Heart left ventricle (tissue), 16 donors: ENCODE measurements at regions not wholly inside any gene's neighbourhood (a gene's known extent, or its start where the extent isn't known, plus 50 kb on each side); places are given as distances from the start of the nearest gene placed in this dataset.
A peak's percentile ranks its signal among the peaks of the same experiment; 100 is the strongest.

Experiments used
- ATAC-seq, 4 donors: fragments of 200-7000 bp; cut with Tn5 transposase; one replicate each; pipeline ENCODE4 v1.9.1; 2020 to 2022; ENCODE audit warnings: moderate library complexity in 4 of 4, mild to moderate bottlenecking in 3 of 4, moderate number of reproducible peaks in 1 of 4
- DNase-seq, 5 donors: peaks; one replicate each; pipeline ENCODE4 v3.0.0-alpha.2; 2020
- H3K27ac ChIP-seq, 12 donors: fragments of 200-600 bp; sonication (generic) in 4 of 12; one replicate each; pipeline versions ENCODE4 v1.5.0 to v1.8.0; 2016 to 2022; ENCODE audit warnings: mild to moderate bottlenecking in 2 of 12
- H3K27me3 ChIP-seq, 9 donors: fragments of 200-600 bp; sonication (generic) in 2 of 9; one replicate each; pipeline versions ENCODE4 v1.5.1 to v1.8.0; 2016 to 2022; ENCODE audit warnings: mild to moderate bottlenecking in 3 of 9
- H3K36me3 ChIP-seq, 9 donors: fragments of 200-600 bp; sonication (generic) in 2 of 9; one replicate each; pipeline versions ENCODE4 v1.5.0 to v1.8.0; 2018 to 2022; ENCODE audit warnings: mild to moderate bottlenecking in 2 of 9
- H3K4me1 ChIP-seq, 12 donors: fragments of 200-600 bp; sonication (generic) in 4 of 12; one replicate each; pipeline versions ENCODE4 v1.5.0 to v1.8.0; 2016 to 2022; ENCODE audit warnings: mild to moderate bottlenecking in 3 of 12
- H3K4me3 ChIP-seq, 12 donors: fragments of 200-600 bp; sonication (generic) in 4 of 12; one replicate each; pipeline versions ENCODE4 v1.5.0 to v1.8.0; 2017 to 2022; ENCODE audit warnings: mild to moderate bottlenecking in 9 of 12, moderate library complexity in 4 of 12
- H3K9me3 ChIP-seq, 12 donors: fragments of 200-600 bp; sonication (generic) in 4 of 12; one replicate each; pipeline versions ENCODE4 v1.5.0 to v1.8.0; 2016 to 2022; ENCODE audit warnings: mild to moderate bottlenecking in 1 of 12
- CTCF ChIP-seq, 12 donors: fragments of 200-600 bp; sonication (generic) in 4 of 12; IDR thresholded peaks; one replicate each; pipeline versions ENCODE4 v1.5.0 to v1.8.0; 2018 to 2022; ENCODE audit warnings: antibody characterized with exemption in 12 of 12, mild to moderate bottlenecking in 5 of 12
- POLR2A ChIP-seq, 2 donors: fragments of 450-650 bp; IDR thresholded peaks; one replicate each; pipeline ENCODE4 v1.6.1; 2017; ENCODE audit warnings: antibody characterized with exemption in 2 of 2, mild to moderate bottlenecking in 2 of 2, moderate library complexity in 2 of 2
- WGBS, 4 donors: extraction: QIAGEN DNeasy Blood & Tissue Kit in 2 of 4; methylation state at CpG; one replicate each; pipeline versions ENCODE4 v1.1.5 to v1.1.7; 2013 to 2018; 5-methylcytosine and 5-hydroxymethylcytosine counted together
- intact Hi-C, 10 donors: fragments of 100-400 bp; cut with DNase I; formaldehyde crosslinking; loops; one replicate each; pipeline versions ENCODE4 v1.11.1 to v1.14.2; 2022
- donor health status: ischemic (EF 13 %, LVEDD 7.1; RV severe dilation, severe dysfunction).
- donor health status: healthy with polysubstance abuse.
- donor health status: DM: no; HTN: yes; CAD: no.
- donor health status: DM: no; HTN: no; CAD: no.
- donor health status: ischemic (EF 25% LVEDD 6.9; RV normal size, moderate dysfunction).
- donor health status: ischemic (EF 25% LVEDD 5.7; RV mildly dilated, moderate dysfunction).
- donor health status: healthy.
- donor health status: DM: yes; HTN: yes; CAD: no.
- donor health status: ischemic (EF 35%, LVEDD 5.7; RV mildly dilated, moderate dysfunction).
- donor health status: nonischemic (EF 11% LVEDD 7.7; RV severe dilation, severe dysfunction).
- donor health status: DM: yes; HTN: yes; CAD: no.
- donor health status: PGD.
- donor health status: ischemic (EF 29% LVEDD 5.4; RV normal size, mild dysfunction).
- donor health status: nonischemic (EF 23%, LVEDD 6.1; RV moderate dilation, normal function).

DNA sequence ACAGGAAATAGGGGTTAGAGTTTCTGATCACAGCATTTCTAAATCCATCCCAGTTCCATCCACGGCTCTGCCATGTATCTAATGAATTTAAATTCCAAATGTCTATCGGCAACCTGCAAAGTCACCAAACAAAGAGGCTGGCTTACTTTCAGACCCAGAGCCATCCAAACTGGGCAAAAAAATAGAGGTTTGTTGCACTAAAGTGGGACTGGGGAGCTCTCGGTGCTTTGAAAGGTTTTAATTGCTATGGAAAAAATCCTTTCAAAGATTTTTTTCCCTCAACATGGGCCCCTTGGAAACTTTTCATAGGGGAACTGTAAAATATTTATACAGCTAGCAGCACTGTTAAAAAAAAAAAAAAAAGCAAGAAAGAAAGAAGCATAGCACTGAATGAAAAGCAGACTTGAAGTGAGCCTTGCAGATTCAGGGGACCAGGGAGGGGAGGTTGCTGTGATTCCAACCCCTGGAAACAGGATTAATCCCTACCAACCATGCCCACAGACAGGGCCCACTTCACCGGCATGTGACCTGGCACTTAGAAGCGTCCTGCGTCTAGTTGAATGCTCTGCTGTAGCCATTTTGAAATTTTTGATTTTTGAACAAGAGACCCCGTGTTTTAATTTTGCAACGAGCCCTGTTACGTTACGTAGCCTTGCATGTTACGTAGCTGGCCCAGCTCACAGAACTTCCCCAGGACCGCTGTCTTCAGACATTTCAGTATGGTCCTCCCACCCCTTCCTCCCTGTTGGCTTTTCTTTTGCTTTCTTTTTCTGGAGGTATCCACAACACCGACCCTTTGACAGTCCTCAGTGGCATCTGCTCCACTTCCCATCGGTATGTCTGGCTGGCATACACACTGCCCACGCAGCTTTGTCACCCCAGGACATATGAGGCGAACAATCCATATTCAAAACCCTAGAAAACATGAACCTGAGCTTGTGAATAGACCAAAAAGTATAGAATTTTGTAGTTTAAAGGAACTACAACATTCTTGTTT lies 105.3 kb upstream of the NFIB start:
- TF ChIP-seq CTCF (IDR thresholded peaks at IDR 0.05) (no peak), POLR2A (IDR thresholded peaks at IDR 0.05) (no peak)
- intact Hi-C loops, result no loop called here
- Histone ChIP-seq H3K4me3 (peak overlapping the region in 1 of 12 donors; percentile 15), H3K27ac (no peak overlapping the region), H3K9me3 (peaks cover 0 to 9% (median 0%) of the 10 kb centered on the region in 12 donors), H3K36me3 (no peaks in the 10 kb centered on the region), H3K4me1 (no peaks in the 10 kb centered on the region), H3K27me3 (no peaks in the 10 kb centered on the region)
- 83 to 89% (median 85%) methylated on average over 16 of the region's 16 CpGs for WGBS, 4 donors
- ATAC-seq (no peak), DNase-seq (no peak)

GRCh38 chr9:14418301-14418940 lies 104.5 kb upstream of the NFIB start:
- TF ChIP-seq CTCF (IDR thresholded peaks at IDR 0.05) (no peak), POLR2A (IDR thresholded peaks at IDR 0.05) (no peak)
- 76 to 83% (median 79%) methylated on average over 5 of the region's 5 CpGs for WGBS, 4 donors
- intact Hi-C loops, result no loop called here
- no peak for ATAC-seq
- Histone ChIP-seq H3K36me3 (no peaks in the 10 kb centered on the region), H3K9me3 (peaks cover 0 to 9% (median 0%) of the 10 kb centered on the region in 12 donors), H3K4me3 (no peak overlapping the region), H3K4me1 (no peaks in the 10 kb centered on the region), H3K27me3 (no peaks in the 10 kb centered on the region), H3K27ac (no peak overlapping the region)
- no peak for DNase-seq

DNA sequence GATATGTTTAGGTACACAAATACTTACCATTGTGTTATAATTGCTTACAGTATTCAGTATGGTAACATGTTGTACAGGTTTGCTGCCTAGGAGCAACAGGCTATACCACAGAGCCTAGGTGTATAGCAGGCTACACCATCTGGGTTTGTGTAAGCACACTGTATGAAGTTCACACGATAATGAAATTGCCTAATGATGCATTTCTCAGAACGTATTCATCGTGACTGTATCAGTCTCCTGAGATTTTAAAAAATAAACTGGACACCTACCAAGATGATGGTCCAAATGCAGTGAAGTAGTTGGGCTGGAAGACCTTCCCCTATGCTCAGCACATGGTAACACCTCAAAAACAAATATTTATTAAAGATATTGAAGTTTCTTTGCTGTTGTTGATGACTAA lies 103.3 kb upstream of the NFIB start:
- no peaks in the 10 kb centered on the region for H3K36me3 ChIP-seq
- 74 to 83% (median 81%) methylated on average over 3 of the region's 3 CpGs for WGBS, 4 donors
- DNase-seq (no peak), ATAC-seq (no peak)
- no peaks in the 10 kb centered on the region for H3K4me1 ChIP-seq
- intact Hi-C loops, result no loop called here
- H3K4me3 ChIP-seq, result no peak overlapping the region
- H3K9me3 ChIP-seq, result peaks cover 0 to 9% (median 0%) of the 10 kb centered on the region in 12 donors
- TF ChIP-seq CTCF (IDR thresholded peaks at IDR 0.05) (no peak), POLR2A (IDR thresholded peaks at IDR 0.05) (no peak)
- no peaks in the 10 kb centered on the region for H3K27me3 ChIP-seq
- H3K27ac ChIP-seq, result no peak overlapping the region

- Histone ChIP-seq H3K4me3 (no peak overlapping the region), H3K27ac (no peak overlapping the region), H3K4me1 (no peaks in the 10 kb centered on the region), H3K27me3 (no peaks in the 10 kb centered on the region), H3K36me3 (no peaks in the 10 kb centered on the region), H3K9me3 (peaks cover 0 to 9% (median 0%) of the 10 kb centered on the region in 12 donors)
- no peak for TF ChIP-seq CTCF (IDR thresholded peaks at IDR 0.05)
- no peak for TF ChIP-seq POLR2A (IDR thresholded peaks at IDR 0.05)
- DNase-seq, result no peak
- ATAC-seq, result no peak
- WGBS, 4 donors, result 54 to 98% (median 77%) methylated on average over 1 of the region's 1 CpG
- intact Hi-C loops, result no loop called here
Observed at GRCh38 chr9:14415947-14416346, 102.0 kb upstream of the NFIB start.
